ENCODE measurements at regions not wholly inside any gene's neighbourhood (a gene's known extent, or its start where the extent isn't known, plus 50 kb on each side); places are given as distances from the start of the nearest gene placed in this dataset.

GRCh38 chr13:94822356-94822755 is 110.0 kb upstream of the SOX21 start:
- Histone ChIP-seq H3K4me2 (ENCODE audit: low read length, poor library complexity, severe bottlenecking) (no peak overlapping the region), H3K4ac (ENCODE audit: low read depth in 1 of 2, low read length in 2 of 2) (no peak overlapping the region), H2AK5ac (ENCODE audit: low read length, severe bottlenecking) (no peak overlapping the region), H3K9me3 (ENCODE audit: control insufficient read depth, low read length) (no peaks in the 10 kb centered on the region), H2BK15ac (ENCODE audit: low read depth, poor library complexity, severe bottlenecking) (no peak overlapping the region), H2BK5ac (ENCODE audit: low read depth, low read length, poor library complexity, severe bottlenecking) (no peak overlapping the region), H2AFZ (ENCODE audit: low read depth, low read length) (no peak overlapping the region), H3K27ac (ENCODE audit: low read length, poor library complexity, severe bottlenecking) (no peak overlapping the region), H3K36me3 (ENCODE audit: control insufficient read depth in 1 of 2, insufficient read depth in 2 of 2, low read depth in 1 of 2, low read length in 2 of 2) (no peaks in the 10 kb centered on the region), H3K18ac (ENCODE audit: low read depth in 1 of 2, low read length in 2 of 2) (no peak overlapping the region), H4K91ac (ENCODE audit: low read length) (no peak overlapping the region), H3K23ac (ENCODE audit: low read length in 2 of 2) (no peak overlapping the region), H2BK12ac (ENCODE audit: low read length in 2 of 2) (no peak overlapping the region), H3K79me1 (replicated peaks; ENCODE audit: low read length, poor library complexity, severe bottlenecking) (no peaks in the 10 kb centered on the region), H3K9ac (ENCODE audit: low read length) (no peak overlapping the region), H3K4me3 (ENCODE audit: insufficient read depth in 1 of 2, low read depth in 1 of 2, low read length in 2 of 2) (no peak overlapping the region), H3K14ac (ENCODE audit: low read length in 2 of 2) (no peak overlapping the region), H4K8ac (ENCODE audit: low read length) (no peak overlapping the region), H3K4me1 (ENCODE audit: control insufficient read depth, insufficient read depth, low read depth, low read length) (no peaks in the 10 kb centered on the region), H2BK120ac (ENCODE audit: low read depth, low read length) (no peak overlapping the region), H3K27me3 (ENCODE audit: control insufficient read depth in 1 of 2, insufficient read depth in 1 of 2, low read length in 2 of 2) (peaks cover 0 to 11% of the 10 kb centered on the region in 2 experiments)
- 82% methylated on average over 3 of the region's 3 CpGs for WGBS
- no peak for DNase-seq

- H3K4me1 ChIP-seq (ENCODE audit: control insufficient read depth, insufficient read depth, low read depth, low read length): no peaks in the 10 kb centered on the region
- H3K27ac ChIP-seq (ENCODE audit: low read length, poor library complexity, severe bottlenecking): no peak overlapping the region
- H3K9me3 ChIP-seq (ENCODE audit: control insufficient read depth, low read length): no peaks in the 10 kb centered on the region
- no peak overlapping the region for H2BK120ac ChIP-seq (ENCODE audit: low read depth, low read length)
- H3K27me3 ChIP-seq (ENCODE audit: control insufficient read depth in 1 of 2, insufficient read depth in 1 of 2, low read length in 2 of 2): no peaks in the 10 kb centered on the region
- no peak overlapping the region for H4K8ac ChIP-seq (ENCODE audit: low read length)
- H2AFZ ChIP-seq (ENCODE audit: low read depth, low read length): no peak overlapping the region
- H4K91ac ChIP-seq (ENCODE audit: low read length): no peak overlapping the region
- 100% methylated on average over 3 of the region's 7 CpGs for WGBS
- no peak overlapping the region for H3K4me3 ChIP-seq (ENCODE audit: insufficient read depth in 1 of 2, low read depth in 1 of 2, low read length in 2 of 2)
- H3K4me2 ChIP-seq (ENCODE audit: low read length, poor library complexity, severe bottlenecking): no peak overlapping the region
- no peaks in the 10 kb centered on the region for H3K79me1 ChIP-seq (replicated peaks; ENCODE audit: low read length, poor library complexity, severe bottlenecking)
- H2BK12ac ChIP-seq (ENCODE audit: low read length in 2 of 2): no peak overlapping the region
- H3K14ac ChIP-seq (ENCODE audit: low read length in 2 of 2): no peak overlapping the region
- H3K9ac ChIP-seq (ENCODE audit: low read length): no peak overlapping the region
- no peak overlapping the region for H2BK15ac ChIP-seq (ENCODE audit: low read depth, poor library complexity, severe bottlenecking)
- H2AK5ac ChIP-seq (ENCODE audit: low read length, severe bottlenecking): no peak overlapping the region
- H3K36me3 ChIP-seq (ENCODE audit: control insufficient read depth in 1 of 2, insufficient read depth in 2 of 2, low read depth in 1 of 2, low read length in 2 of 2): no peaks in the 10 kb centered on the region
- H3K4ac ChIP-seq (ENCODE audit: low read depth in 1 of 2, low read length in 2 of 2): no peak overlapping the region
- H2BK5ac ChIP-seq (ENCODE audit: low read depth, low read length, poor library complexity, severe bottlenecking): no peak overlapping the region
- no peak for DNase-seq
- no peak overlapping the region for H3K23ac ChIP-seq (ENCODE audit: low read length in 2 of 2)
- H3K18ac ChIP-seq (ENCODE audit: low read depth in 1 of 2, low read length in 2 of 2): no peak overlapping the region
Observed at GRCh38 chr13:94816256-94816655, 103.9 kb upstream of the SOX21 start.

- Histone ChIP-seq H3K79me1 (replicated peaks; ENCODE audit: low read length, poor library complexity, severe bottlenecking) (no peaks in the 10 kb centered on the region), H4K91ac (ENCODE audit: low read length) (no peak overlapping the region), H2BK5ac (ENCODE audit: low read depth, low read length, poor library complexity, severe bottlenecking) (no peak overlapping the region), H3K14ac (ENCODE audit: low read length in 2 of 2) (no peak overlapping the region), H3K4me1 (ENCODE audit: control insufficient read depth, insufficient read depth, low read depth, low read length) (no peaks in the 10 kb centered on the region), H3K4me2 (ENCODE audit: low read length, poor library complexity, severe bottlenecking) (no peak overlapping the region), H3K36me3 (ENCODE audit: control insufficient read depth in 1 of 2, insufficient read depth in 2 of 2, low read depth in 1 of 2, low read length in 2 of 2) (no peaks in the 10 kb centered on the region), H3K27ac (ENCODE audit: low read length, poor library complexity, severe bottlenecking) (no peak overlapping the region), H3K4ac (ENCODE audit: low read depth in 1 of 2, low read length in 2 of 2) (no peak overlapping the region), H2BK120ac (ENCODE audit: low read depth, low read length) (no peak overlapping the region), H2AK5ac (ENCODE audit: low read length, severe bottlenecking) (no peak overlapping the region), H3K27me3 (ENCODE audit: control insufficient read depth in 1 of 2, insufficient read depth in 1 of 2, low read length in 2 of 2) (no peaks in the 10 kb centered on the region), H3K18ac (ENCODE audit: low read depth in 1 of 2, low read length in 2 of 2) (no peak overlapping the region), H2BK15ac (ENCODE audit: low read depth, poor library complexity, severe bottlenecking) (no peak overlapping the region), H2AFZ (ENCODE audit: low read depth, low read length) (no peak overlapping the region), H3K9ac (ENCODE audit: low read length) (no peak overlapping the region), H2BK12ac (ENCODE audit: low read length in 2 of 2) (no peak overlapping the region), H3K23ac (ENCODE audit: low read length in 2 of 2) (no peak overlapping the region), H3K4me3 (ENCODE audit: insufficient read depth in 1 of 2, low read depth in 1 of 2, low read length in 2 of 2) (no peak overlapping the region), H3K9me3 (ENCODE audit: control insufficient read depth, low read length) (no peaks in the 10 kb centered on the region), H4K8ac (ENCODE audit: low read length) (no peak overlapping the region)
- WGBS: 73% methylated on average over 2 of the region's 4 CpGs
- DNase-seq: no peak
Observed at GRCh38 chr13:94813920-94814475, 101.7 kb upstream of the SOX21 start.

GRCh38 chr13:94811753-94812152 is 99.4 kb upstream of the SOX21 start:
- Histone ChIP-seq H4K91ac (ENCODE audit: low read length) (no peak overlapping the region), H2BK12ac (ENCODE audit: low read length in 2 of 2) (no peak overlapping the region), H2BK15ac (ENCODE audit: low read depth, poor library complexity, severe bottlenecking) (no peak overlapping the region), H3K23ac (ENCODE audit: low read length in 2 of 2) (no peak overlapping the region), H2AFZ (ENCODE audit: low read depth, low read length) (no peak overlapping the region), H2BK5ac (ENCODE audit: low read depth, low read length, poor library complexity, severe bottlenecking) (no peak overlapping the region), H2AK5ac (ENCODE audit: low read length, severe bottlenecking) (no peak overlapping the region), H3K9me3 (ENCODE audit: control insufficient read depth, low read length) (no peaks in the 10 kb centered on the region), H4K8ac (ENCODE audit: low read length) (no peak overlapping the region), H3K4ac (ENCODE audit: low read depth in 1 of 2, low read length in 2 of 2) (no peak overlapping the region), H3K9ac (ENCODE audit: low read length) (no peak overlapping the region), H3K27ac (ENCODE audit: low read length, poor library complexity, severe bottlenecking) (no peak overlapping the region), H3K4me1 (ENCODE audit: control insufficient read depth, insufficient read depth, low read depth, low read length) (no peaks in the 10 kb centered on the region), H3K27me3 (ENCODE audit: control insufficient read depth in 1 of 2, insufficient read depth in 1 of 2, low read length in 2 of 2) (no peaks in the 10 kb centered on the region), H3K14ac (ENCODE audit: low read length in 2 of 2) (no peak overlapping the region), H2BK120ac (ENCODE audit: low read depth, low read length) (no peak overlapping the region), H3K4me3 (ENCODE audit: insufficient read depth in 1 of 2, low read depth in 1 of 2, low read length in 2 of 2) (no peak overlapping the region), H3K36me3 (ENCODE audit: control insufficient read depth in 1 of 2, insufficient read depth in 2 of 2, low read depth in 1 of 2, low read length in 2 of 2) (no peaks in the 10 kb centered on the region), H3K18ac (ENCODE audit: low read depth in 1 of 2, low read length in 2 of 2) (no peak overlapping the region), H3K4me2 (ENCODE audit: low read length, poor library complexity, severe bottlenecking) (no peak overlapping the region), H3K79me1 (replicated peaks; ENCODE audit: low read length, poor library complexity, severe bottlenecking) (no peaks in the 10 kb centered on the region)
- no peak for DNase-seq
